Kidney epithelial cell (primary cell): ENCODE measurements at regions not wholly inside any gene's neighbourhood (a gene's known extent, or its start where the extent isn't known, plus 50 kb on each side); places are given as distances from the start of the nearest gene placed in this dataset.

ENCODE experiments used
- DNase-seq: peaks from one replicate; pipeline ENCODE4 v3.0.0-alpha.2; 2010; ENCODE audit warnings: low read depth
- H3K27me3 ChIP-seq: 2 replicates; pipeline ENCODE4 v1.6.0; 2011; ENCODE audit warnings: low read length; ENCODE audit not compliant: control insufficient read depth, insufficient read depth
- H3K36me3 ChIP-seq: 2 replicates; pipeline ENCODE4 v1.5.1; 2011; ENCODE audit warnings: low read length; ENCODE audit not compliant: control insufficient read depth, insufficient read depth
- H3K4me3 ChIP-seq: 2 replicates; pipeline ENCODE4 v1.5.1; 2011; ENCODE audit warnings: low read depth, mild to moderate bottlenecking, control low read depth, low read length
- TF ChIP-seq, protein P1 (sequence below): IDR thresholded peaks from 2 replicates; pipeline ENCODE4 v1.5.1; 2011; ENCODE audit warnings: mild to moderate bottlenecking, moderate library complexity, low read length, control low read depth, inconsistent platforms; ENCODE audit not compliant: insufficient read depth, poor library complexity, severe bottlenecking

DNA sequence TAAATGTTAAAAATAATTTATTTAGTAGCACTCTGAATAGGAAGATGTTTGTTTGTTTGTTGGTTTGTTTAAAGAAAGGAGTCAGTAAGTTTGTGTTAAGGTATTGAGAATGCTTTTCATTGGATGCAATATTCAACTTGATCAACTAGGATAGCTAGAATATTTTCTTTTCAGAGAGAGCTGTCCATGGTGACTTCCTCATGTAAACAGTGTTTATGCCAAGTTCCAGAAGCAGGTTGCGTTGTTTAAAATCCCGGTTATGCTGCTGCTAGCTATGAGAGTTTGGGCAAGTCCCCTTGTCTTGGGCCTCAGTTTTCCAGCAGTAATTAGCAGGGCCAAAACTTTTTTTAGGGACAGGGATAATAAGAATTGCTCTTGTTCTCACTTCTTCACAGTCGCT, 876.2 kb upstream of the HS3ST1 start:
- DNase-seq, result no peak
- Histone ChIP-seq H3K4me3 (no peak overlapping the region), H3K27me3 (no peaks in the 10 kb centered on the region), H3K36me3 (no peaks in the 10 kb centered on the region)
- TF ChIP-seq, protein P1, sequence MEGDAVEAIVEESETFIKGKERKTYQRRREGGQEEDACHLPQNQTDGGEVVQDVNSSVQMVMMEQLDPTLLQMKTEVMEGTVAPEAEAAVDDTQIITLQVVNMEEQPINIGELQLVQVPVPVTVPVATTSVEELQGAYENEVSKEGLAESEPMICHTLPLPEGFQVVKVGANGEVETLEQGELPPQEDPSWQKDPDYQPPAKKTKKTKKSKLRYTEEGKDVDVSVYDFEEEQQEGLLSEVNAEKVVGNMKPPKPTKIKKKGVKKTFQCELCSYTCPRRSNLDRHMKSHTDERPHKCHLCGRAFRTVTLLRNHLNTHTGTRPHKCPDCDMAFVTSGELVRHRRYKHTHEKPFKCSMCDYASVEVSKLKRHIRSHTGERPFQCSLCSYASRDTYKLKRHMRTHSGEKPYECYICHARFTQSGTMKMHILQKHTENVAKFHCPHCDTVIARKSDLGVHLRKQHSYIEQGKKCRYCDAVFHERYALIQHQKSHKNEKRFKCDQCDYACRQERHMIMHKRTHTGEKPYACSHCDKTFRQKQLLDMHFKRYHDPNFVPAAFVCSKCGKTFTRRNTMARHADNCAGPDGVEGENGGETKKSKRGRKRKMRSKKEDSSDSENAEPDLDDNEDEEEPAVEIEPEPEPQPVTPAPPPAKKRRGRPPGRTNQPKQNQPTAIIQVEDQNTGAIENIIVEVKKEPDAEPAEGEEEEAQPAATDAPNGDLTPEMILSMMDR, result no peak

DNA sequence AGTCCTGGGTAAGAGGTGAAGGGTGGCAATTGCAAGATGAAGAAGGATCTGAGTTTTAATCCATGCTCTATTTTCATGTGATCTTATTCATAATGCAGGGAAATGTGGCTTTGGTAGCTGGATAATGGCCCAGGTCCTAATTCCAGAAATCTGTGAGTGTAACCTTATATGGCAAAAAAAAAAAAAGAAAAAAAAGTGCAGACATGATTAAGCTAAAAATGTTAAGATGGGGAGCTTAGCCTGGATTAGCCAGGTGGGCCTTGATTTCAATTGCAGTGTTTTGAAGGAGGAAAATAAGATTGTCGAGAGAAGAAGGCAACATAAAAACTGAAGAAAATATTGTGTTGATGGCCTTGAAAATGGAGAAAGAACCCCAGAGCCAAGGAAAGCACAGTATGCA, 867.7 kb upstream of the HS3ST1 start:
- no peak for DNase-seq

DNA sequence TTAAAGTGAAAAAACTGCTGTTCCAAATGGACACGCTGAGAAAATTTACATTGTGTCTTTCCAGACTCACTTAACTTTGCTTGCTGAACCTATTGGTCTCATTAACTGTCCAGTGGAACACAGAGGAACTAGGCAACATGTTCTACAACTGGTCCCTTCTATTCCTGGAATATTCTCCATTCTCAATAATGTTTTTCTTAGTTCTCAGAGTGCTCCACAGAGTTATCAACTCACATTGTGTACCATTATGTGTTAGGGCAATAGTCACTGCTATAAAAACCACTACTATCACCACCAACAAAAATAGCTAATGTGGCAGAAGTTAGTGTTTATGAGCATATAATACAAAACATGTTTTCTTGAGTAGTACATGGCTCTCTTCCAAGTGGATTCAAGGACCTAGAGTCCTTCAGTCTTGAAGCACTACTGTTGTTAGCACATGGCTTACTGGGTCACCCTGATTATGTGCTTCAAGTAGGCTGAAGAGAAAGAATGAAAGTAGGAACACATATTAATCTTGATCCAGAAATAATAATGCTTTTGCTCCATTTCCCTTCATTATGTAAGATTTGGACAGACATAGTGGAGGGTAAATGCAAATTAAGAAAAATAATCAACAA, 865.3 kb upstream of the HS3ST1 start:
- Histone ChIP-seq H3K27me3 (no peaks in the 10 kb centered on the region), H3K36me3 (no peaks in the 10 kb centered on the region), H3K4me3 (no peak overlapping the region)
- no peak for DNase-seq
- TF ChIP-seq, protein P1, result no peak

More for the DNA sequence above, 867.7 kb upstream of the HS3ST1 start:
- Histone ChIP-seq H3K4me3 (no peak overlapping the region), H3K27me3 (no peaks in the 10 kb centered on the region), H3K36me3 (no peaks in the 10 kb centered on the region)
- TF ChIP-seq, protein P1, result no peak

DNA sequence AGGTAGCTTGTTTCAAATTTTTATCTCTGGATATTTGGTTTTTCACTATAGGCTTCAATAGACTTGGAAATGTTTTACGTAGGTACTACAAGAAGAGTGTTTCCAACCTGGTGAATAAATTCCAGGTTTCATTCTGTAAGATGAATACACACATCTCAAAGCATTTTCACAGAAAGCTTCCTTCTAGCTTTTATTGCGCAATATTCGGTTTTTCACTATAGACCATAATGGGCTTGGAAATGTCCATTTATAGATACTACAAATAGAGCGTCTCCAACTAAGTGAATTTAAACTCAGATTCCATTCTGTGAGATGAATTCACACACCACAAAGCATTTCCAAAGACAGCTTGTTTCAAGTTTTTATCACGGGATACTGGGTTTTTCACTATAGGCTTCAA, 857.7 kb upstream of the HS3ST1 start:
- no peak for DNase-seq
- Histone ChIP-seq H3K4me3 (no peak overlapping the region), H3K27me3 (no peaks in the 10 kb centered on the region), H3K36me3 (no peaks in the 10 kb centered on the region)
- TF ChIP-seq, protein P1, result no peak

DNA sequence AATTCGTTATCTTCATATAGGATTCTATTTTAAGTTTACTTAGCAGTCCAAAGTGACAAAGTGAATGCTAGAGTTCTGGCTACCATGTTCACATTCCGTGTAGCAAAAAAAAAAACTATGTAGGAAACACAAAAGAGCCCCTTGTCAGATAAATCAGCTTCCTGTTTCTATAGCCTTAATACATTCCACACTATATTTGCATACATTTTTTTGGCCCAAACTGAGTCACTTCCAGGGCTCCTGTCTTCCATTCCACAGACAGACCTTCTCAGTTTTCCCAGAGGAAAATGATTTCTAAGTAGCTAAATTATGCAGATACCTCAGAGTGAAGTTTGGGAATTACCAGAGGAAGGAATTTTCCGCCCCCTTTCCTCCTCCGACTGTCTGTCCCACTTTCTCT, 841.9 kb upstream of the HS3ST1 start:
- Histone ChIP-seq H3K27me3 (no peaks in the 10 kb centered on the region), H3K4me3 (no peak overlapping the region), H3K36me3 (no peaks in the 10 kb centered on the region)
- DNase-seq, result no peak
- TF ChIP-seq, protein P1, result no peak

DNA sequence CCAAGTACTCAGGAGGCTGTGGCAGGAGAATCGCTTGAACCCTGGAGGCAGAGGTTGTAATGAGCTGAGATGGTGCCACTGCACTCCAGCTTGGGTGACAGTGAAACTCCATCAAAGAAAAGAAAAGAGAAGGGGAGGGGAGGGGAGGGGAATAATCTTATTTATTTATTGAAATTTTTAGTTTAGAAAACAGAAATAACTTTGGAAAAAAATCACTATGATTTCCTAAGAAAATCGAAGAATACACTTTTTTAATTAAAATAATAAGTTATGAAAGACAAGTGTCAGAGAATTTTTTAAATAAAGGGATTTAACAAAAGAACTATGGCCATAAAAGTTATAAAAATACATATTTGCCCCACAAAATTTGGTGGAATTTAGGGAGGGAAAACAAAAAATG, 836.9 kb upstream of the HS3ST1 start:
- TF ChIP-seq, protein P1, result no peak
- H3K36me3 ChIP-seq, result no peaks in the 10 kb centered on the region
- H3K27me3 ChIP-seq, result no peaks in the 10 kb centered on the region
- no peak overlapping the region for H3K4me3 ChIP-seq
- no peak for DNase-seq
